HG02981 (cell line): ENCODE measurements at regions not wholly inside any gene's neighbourhood (a gene's known extent, or its start where the extent isn't known, plus 50 kb on each side); places are given as distances from the start of the nearest gene placed in this dataset.

Experiments used
- ATAC-seq: cut with Tn5 transposase; IDR thresholded peaks from one replicate; pipeline ENCODE4 v1.9.1; 2021; ENCODE audit warnings: mild to moderate bottlenecking, moderate library complexity; ENCODE audit not compliant: unreplicated experiment

GRCh38 chr13:73901324-73902068 lies 232.7 kb downstream of the KLF12 start:
- no peak for ATAC-seq

DNA sequence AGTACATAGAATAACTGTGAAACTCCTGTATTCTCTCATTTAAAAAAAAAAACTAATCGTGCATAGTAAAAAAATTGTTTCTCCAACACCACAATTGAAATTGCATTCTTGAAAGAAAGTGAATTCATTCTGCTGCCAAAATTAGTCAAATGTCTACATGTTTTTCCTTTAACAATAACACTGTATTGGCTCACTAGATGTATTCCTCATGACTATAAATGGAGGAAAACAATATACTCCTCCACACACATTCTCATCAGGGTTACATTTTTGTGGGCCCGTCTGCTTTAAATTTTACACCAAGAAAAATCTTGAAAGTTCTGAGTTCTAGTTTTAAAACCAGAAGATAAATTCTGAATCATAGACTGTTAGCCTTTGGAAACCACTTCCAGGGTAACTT lies 233.6 kb downstream of the KLF12 start:
- ATAC-seq, result no peak

DNA sequence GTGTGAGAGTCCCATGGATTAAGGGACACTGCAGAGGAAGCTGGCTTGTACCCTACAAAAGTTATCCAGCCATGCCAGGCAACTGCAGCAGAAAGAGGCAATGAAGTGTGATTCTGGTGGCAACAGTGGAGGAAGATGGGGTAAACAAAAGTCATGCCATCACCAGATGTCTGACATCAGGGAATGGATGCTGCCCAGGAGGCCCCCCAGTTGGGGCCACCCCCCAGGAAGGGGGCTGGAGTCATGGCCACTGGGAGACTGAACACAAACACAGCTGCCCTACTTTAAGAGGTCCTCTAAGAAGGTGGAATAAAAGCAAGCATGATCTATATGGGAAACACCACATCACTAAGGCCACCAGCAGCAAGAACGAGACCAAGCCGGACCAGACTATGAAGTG lies 235.3 kb downstream of the KLF12 start:
- ATAC-seq, result no peak

DNA sequence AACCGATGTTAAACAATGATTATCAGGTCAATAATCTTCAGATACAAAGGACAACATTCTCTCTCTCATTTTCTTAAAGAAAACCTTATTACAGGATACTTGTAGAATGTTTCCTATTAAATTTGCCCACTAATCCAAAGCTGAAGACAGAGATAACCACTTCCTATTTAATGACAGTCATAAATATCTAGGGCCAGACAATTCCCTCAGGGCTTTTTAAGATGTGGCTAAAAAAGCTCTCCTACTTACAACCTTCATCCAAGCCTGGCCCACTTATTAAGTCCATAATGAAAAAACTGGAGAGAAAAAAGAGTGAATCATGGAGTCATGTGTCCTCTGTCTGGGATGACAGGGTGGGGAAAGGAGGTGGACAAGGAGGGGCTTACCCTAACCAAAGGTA lies 235.9 kb downstream of the KLF12 start:
- no peak for ATAC-seq

DNA sequence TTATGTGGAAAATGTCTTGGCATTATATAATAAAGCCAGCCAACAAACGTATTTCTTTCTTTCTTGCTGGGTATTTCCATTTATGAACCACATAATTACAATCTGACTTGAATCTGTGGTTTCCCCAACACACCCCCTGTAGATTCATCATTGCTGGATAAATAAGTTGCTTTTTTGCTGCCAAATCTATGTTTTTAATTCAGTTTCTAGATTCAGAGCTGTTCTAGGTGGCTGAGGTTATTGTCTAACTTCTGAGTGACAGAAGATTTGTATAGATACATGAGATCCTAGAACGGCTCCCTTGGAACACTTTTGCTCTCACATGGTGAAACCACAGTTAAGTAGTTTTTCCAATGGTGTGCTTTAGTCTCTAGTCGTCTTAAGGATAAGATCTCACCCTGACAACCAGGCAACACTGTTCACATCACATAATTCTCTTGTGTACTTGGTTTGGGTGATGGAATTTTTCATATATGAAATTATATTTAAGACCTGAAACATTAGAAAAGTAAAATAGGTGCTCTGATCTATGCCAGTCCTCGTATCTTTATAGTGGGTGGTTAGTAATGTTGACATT lies 239.1 kb downstream of the KLF12 start:
- no peak for ATAC-seq

DNA sequence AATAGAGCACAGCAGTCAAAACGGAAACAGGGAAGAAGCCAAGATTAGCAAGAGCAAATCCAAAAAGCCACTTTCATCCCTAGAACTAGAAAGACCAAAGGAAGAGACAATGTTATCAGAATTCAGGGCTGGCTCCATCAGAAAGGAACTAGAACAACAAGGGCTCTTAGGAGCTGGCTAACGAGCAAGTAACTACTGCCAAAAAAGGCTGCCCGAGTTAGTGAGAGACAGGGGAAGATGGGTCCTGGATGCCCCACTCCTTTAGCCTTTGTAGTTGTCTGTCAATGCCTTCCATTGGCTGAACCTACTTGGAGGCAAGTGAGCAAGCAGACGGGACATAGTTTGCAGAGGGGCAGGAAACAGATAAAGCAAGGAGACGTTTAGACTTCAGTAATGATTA lies 240.4 kb downstream of the KLF12 start:
- no peak for ATAC-seq

DNA sequence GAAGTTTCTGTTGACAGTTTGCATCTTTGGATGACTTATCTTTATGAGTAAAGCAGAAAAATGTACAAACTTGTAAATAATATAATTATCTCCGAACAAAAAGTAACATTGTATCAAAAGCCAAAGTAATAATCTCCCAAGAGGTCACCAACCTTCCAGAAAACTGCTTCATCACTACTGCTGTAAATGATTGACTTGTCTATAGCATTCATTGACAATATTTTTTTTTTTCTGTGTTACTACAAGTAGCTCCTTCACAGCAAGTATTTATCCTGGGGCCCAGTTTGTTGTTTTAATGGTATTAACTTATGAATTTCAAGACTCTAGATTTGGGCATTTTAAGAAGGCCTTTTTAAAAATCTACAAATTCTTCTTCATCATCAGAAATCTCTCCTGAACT lies 242.4 kb downstream of the KLF12 start:
- no peak for ATAC-seq

- no peak for ATAC-seq
Observed at GRCh38 chr13:73883162-73883561, 251.0 kb downstream of the KLF12 start.

GRCh38 chr13:73880365-73880764 lies 253.8 kb downstream of the KLF12 start:
- ATAC-seq, result no peak

- ATAC-seq, result no peak
Observed at GRCh38 chr13:73879346-73880015, 254.7 kb downstream of the KLF12 start.

GRCh38 chr13:73877399-73877798 lies 256.8 kb downstream of the KLF12 start:
- no peak for ATAC-seq

DNA sequence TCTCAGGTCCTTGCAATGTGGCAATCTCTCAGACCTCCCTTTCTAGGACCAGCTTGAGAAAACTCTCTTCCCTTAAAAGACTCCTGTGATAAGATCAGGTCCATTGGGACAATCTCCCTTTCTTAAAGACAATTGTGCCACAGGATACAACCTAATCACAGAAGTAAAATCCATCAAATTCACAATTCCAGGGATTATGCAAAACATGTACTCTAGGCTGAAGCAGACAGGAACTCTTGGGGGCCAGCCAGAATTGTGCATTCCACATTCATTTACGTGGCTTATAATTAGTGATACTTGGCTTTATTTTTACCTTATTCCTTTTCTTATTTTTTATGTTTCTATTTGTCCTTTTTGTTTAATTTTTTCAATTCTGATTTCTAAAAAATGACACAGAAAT lies 257.9 kb downstream of the KLF12 start:
- ATAC-seq, result no peak

DNA sequence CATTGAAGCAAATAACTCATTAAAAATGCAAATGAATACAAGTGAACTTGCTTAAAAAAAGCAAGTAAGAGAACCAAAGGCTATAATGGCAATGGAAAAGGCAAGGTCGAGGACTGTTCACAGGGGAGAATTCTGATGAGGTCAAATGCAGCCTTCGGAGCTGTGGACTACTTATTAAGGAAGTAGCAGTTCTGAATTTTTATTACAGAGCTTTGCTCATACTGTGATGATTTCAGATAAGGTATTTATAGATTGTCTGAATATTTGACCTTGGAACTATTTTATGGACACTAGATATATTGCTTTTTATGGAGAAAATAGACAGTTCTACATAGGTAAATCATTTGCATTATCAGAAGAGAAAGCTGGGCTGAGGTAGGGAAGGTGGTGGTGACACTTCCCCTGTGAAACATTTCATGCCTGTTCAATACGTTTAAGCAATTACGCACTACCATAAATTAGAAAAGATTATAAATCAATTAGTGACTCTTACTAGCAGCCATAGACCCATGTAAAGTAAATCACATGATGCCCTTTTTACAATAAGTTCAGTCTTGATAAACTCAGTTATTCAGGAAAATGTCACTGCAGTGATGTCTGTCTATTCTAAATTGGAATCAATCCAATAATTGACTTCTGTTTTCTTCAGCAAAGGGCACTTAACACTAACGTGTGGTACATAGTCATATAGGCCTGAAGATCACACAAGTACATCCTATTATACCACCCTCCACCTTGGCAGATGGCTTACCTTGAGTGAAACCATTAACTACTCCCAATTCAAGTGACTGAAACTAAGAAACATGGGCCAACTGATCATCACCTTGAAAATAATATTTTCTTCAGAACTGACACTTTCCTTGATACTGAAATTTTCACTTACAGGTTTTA lies 260.0 kb downstream of the KLF12 start:
- peak; percentile 68 for ATAC-seq

DNA sequence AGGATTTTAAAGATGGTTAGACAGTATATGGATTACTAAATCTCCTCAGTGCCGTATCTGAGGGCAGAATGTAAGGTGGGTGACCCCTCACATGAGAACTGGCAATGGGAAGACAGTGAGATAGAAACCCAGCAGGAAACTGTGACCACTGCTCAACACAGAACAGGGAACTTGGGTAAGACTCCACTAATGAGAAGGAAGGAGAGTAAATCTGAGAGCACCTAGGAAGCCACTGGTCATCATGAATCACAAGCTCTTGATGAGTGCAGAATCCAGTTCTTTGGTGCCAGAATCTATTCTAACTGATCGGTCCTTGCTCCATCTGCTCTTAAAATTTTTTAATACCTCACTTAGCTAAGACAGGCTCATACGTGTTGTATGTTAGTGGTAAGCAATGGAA lies 261.8 kb downstream of the KLF12 start:
- ATAC-seq, result no peak

- ATAC-seq, result no peak
Observed at GRCh38 chr13:73870970-73871935, 263.0 kb downstream of the KLF12 start.

DNA sequence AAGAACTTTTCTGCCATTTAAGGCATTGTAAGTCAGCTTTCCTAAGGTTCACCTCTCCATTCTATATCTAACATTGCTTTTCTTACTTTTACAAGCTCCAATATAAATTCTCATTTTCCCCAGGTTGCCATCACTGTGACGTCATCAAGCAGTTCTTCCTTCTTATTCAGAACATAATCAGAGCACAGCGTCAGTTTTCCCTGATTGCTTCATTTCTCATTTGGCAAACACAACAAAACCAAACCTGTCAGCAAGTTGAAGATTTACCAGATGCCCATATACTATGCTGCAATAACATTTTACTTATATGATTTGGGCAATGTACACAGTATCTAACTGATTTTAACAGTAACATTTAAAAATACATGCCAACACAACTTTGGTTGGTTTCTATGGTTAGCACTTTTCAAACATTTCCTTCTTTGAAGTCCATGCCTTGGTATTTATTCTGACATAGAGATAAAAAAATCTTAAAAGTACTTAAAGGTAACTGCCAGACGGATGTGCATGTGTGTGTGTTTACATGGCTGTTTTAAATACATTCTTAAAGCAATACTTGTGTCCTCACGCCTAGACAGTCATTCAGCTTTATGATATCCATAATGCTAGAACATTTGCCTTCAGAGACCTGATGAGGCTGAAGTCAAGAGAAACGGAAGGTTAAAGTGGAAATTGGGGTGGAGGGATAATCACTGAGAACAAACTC lies 264.0 kb downstream of the KLF12 start:
- ATAC-seq, result no peak

DNA sequence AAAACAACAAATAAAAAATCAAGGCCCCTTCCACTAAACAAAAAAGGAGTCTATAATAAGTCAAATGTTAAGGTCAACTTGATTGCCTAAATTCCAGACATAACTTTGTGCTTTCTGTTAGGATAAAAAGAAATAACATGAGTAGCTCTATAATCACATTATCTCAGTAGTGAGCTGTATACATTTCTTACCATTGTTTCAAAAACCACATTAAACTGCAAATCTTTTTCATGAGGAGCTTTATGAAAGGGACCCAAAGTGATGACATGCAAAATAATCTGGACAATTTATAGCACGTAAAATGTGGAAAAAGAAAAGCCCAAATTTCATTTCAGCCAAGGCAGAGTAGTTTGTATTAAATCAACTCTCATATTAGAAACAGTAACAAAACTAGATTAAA lies 269.2 kb downstream of the KLF12 start:
- ATAC-seq, result no peak

DNA sequence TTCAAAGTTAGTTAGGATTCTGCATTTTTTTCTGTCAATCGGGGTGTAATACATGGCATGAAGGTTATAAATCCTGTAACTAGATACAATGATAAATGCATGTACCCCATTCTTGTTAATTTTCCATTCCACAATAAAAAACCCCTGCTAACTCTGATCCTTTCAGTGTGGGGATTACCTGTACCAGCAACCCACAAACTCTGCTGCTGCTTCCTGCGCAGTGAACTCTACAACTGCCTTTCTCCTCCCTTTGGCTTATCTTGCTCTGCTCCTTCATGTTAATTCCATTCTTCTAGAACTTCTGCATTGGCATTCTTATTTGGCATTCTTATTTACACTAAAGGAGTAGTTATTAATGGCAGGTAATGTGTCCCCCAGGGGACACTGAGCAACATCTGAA lies 273.1 kb downstream of the KLF12 start:
- ATAC-seq, result no peak

DNA sequence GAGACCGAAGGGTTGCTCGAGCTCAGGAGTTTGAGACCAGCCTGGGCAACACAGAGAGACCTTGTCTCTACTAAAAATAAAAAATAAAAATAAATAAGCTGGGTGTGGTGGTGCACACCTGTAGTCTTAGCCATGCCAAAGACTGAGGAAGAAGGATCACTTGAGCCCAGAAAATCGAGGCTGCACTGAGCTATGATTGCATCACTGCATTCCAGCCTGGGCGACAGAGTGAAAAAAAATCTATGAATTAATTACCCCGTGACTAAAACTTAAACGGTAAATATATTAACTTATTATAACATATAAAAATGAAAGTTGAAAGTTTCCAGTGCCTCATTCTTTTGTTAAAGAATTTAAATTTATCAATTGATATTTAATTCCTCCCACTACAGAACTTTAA lies 273.7 kb downstream of the KLF12 start:
- ATAC-seq, result no peak

GRCh38 chr13:73859841-73860240 lies 274.4 kb downstream of the KLF12 start:
- no peak for ATAC-seq
